GM12874 (cell line): ENCODE measurements at regions not wholly inside any gene's neighbourhood (a gene's known extent, or its start where the extent isn't known, plus 50 kb on each side); places are given as distances from the start of the nearest gene placed in this dataset.

Experiments
- TF ChIP-seq, protein P1 (sequence below): IDR thresholded peaks from 2 replicates; pipeline ENCODE4 v1.5.1; 2011; ENCODE audit warnings: low read depth, mild to moderate bottlenecking, control low read depth, low read length, moderate library complexity; ENCODE audit not compliant: insufficient read depth

DNA sequence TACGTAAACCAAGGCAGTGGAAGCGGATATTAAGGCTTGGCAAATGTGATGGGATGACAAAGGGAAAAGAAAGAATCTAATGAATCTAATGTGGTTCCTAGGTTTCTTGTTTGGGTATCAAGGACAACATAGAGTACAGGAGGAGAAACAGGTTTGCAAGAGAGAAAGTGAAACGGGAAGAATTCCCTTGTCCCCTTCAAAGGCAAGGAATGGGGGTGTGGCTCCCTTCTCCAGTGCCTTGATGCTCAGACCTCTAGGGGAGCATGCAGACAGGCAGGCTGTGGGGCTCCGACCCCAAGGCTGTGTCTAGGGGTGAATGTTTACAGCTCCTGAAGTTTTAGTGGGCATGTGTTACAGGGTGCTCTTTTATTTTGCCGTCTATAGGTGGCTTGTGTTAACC, 317.5 kb upstream of the HSF2 start:
- TF ChIP-seq, protein P1, sequence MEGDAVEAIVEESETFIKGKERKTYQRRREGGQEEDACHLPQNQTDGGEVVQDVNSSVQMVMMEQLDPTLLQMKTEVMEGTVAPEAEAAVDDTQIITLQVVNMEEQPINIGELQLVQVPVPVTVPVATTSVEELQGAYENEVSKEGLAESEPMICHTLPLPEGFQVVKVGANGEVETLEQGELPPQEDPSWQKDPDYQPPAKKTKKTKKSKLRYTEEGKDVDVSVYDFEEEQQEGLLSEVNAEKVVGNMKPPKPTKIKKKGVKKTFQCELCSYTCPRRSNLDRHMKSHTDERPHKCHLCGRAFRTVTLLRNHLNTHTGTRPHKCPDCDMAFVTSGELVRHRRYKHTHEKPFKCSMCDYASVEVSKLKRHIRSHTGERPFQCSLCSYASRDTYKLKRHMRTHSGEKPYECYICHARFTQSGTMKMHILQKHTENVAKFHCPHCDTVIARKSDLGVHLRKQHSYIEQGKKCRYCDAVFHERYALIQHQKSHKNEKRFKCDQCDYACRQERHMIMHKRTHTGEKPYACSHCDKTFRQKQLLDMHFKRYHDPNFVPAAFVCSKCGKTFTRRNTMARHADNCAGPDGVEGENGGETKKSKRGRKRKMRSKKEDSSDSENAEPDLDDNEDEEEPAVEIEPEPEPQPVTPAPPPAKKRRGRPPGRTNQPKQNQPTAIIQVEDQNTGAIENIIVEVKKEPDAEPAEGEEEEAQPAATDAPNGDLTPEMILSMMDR: no peak

DNA sequence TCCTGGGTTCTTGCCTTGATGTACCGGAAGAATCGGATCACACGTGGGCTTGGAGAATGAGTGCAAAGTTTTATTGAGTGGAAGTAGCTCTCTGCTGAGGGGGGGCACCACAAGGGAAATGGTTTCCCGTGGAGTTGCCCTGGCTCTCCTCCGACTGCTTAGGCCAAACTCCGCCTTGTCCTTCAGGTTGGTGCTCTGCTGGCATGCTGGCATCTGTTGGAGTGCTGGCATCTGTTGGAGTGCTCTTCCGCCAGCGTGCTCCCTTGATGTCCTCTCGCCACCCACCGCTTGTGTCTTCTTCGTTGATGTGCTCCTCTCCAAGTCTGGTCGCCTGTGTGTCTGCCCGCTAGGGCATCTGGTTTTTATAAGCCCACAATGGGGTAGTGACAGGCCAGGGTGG, 317.1 kb upstream of the HSF2 start:
- TF ChIP-seq, protein P1: no peak

DNA sequence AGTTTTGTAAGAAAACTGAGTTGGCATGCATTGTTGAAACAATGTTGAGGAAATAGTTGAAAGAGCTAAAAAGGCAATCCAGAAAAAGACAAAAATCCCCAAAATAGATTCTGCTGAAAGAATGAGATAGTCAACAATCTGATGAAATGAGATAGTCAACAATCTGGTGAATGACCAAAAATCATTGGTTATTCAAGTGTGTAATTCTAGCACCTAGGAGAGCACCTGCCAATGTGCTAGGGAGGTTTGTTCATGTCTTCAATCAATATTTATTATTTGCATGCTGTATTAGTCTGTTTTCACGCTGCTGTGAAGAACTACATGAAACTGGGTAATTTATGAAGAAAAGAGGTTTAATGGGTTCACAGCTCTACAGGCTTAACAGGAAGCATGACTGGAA, 307.1 kb upstream of the HSF2 start:
- TF ChIP-seq, protein P1: no peak

DNA sequence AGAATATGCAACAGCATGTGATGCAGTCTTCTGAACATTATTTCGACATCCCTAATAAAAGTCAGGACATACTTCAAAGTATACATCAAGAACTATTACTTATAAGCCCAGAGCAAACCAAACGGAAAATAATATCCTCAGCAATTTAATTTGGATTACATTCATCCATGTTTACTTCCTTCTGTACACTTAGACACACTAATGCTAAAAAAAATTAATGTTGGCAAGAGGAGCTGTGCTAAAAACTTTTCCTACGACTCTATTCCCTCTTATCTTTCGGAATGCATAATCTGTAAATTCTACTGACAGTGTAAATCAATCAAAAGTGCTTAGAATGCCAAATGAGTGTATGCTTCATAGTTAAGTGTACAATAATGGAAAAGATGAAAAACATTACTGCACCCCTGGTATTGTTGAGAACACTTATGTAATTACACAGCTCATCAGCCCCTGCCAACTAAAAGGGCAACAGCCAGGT, 301.2 kb upstream of the HSF2 start:
- TF ChIP-seq, protein P1: no peak

DNA sequence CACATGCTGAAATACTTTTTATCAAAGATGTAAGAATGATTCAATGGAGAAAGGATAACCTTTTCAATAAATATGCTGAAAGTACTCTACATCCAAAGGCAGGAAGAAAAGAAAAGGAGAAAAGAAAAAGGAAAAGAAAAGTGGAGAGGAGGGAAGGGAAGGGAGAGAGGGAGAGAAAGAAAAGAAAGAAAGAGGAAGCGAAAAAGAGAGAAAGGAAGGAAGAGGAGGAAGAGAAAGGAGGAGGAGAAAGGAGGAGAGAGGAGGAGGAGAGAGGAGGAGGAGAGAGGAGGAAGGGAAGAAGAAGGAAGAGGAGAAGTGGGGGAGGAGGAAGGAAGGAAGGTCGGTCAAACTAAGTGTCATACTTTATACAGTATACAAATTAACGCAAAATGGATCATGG, 297.4 kb upstream of the HSF2 start:
- TF ChIP-seq, protein P1: no peak

DNA sequence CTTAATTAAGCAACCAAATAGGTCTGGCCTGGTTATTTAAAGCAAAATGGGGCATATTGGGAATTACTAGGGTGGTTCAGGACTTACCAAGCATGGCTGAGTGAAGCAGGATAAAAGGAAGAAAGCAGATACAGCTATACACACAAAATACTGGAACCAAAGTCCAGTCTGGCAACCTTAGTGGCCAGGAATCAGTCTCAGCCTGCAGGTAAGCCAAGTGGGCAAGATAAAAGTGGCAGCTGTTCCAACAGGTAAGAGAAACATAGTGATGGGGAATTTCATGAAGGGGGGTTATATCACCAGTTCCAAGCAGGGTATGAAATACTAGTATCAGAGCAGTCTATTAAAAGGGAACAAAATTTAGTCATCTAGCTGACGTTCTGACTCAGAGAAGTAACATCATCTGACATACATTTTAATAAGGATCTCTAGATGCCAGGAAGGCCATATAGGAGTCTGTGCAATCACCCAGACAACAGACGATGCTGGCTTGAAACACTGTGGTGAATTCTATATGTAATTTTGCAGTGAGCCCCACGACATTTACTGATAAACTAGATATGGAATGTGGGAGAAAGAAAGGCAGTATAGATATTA, 292.1 kb upstream of the HSF2 start:
- TF ChIP-seq, protein P1: no peak

DNA sequence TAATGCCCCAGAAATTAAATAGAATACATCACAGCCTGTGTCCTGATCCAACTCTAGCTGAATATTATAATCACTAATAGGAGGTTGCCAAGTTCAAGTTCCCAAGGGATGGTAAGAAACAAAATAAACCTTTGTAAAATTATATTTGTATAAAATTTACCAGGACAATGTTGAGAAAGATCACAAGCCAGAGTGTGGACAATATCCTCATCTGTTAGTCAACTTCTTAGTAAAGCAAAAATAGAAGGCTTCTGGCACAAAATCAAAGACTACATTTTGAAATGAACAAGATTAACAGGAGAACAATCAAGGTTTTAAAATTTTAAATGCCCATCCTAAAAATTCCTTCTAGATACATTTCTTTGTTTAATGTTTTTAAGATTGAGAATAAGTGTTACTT, 290.4 kb upstream of the HSF2 start:
- TF ChIP-seq, protein P1: no peak
